Activated naive CD8-positive, alpha-beta T cell treated with anti-CD3 and anti-CD28 coated beads for 36 hours (primary cell): ENCODE measurements at regions not wholly inside any gene's neighbourhood (a gene's known extent, or its start where the extent isn't known, plus 50 kb on each side); places are given as distances from the start of the nearest gene placed in this dataset.
"Not testable (repeated sequence)": the region's sequence is repeated elsewhere in the genome, so short reads cannot be mapped to it uniquely, and the experiment has no call there.

Experiments used
- DNase-seq: peaks from one replicate; pipeline ENCODE4 v3.0.0; 2021
- H3K27ac Mint-ChIP-seq: one replicate; pipeline ENCODE4 v1.8.0; 2022; ENCODE audit warnings: mild to moderate bottlenecking, moderate library complexity, mixed read lengths
- H3K27me3 Mint-ChIP-seq: one replicate; pipeline ENCODE4 v1.8.0; 2022; ENCODE audit warnings: mild to moderate bottlenecking, mixed read lengths
- H3K36me3 Mint-ChIP-seq: one replicate; pipeline ENCODE4 v1.8.0; 2021; ENCODE audit warnings: mild to moderate bottlenecking, mixed read lengths
- H3K4me1 Mint-ChIP-seq: one replicate; pipeline ENCODE4 v1.8.0; 2021; ENCODE audit warnings: mixed read lengths
- H3K4me3 Mint-ChIP-seq: one replicate; pipeline ENCODE4 v1.8.0; 2022; ENCODE audit warnings: mild to moderate bottlenecking, moderate library complexity, mixed read lengths
- H3K9me3 Mint-ChIP-seq: one replicate; pipeline ENCODE4 v1.8.0; 2022; ENCODE audit warnings: mixed read lengths

DNA sequence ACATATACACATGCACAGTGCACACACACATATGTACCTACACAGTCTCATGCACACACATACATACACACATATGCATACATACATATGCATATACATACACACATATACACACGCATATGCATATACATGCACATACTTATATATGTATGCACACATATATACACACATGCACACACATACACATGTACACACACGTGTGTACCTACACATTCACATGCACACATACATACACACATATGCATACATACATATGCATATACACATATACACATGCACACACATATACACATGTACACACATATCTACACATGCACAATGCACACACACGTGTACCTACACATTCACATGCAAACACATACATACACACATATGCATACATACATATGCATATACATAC, 100.3 kb upstream of the TWIST2 start:
- no peak overlapping the region for H3K4me3 Mint-ChIP-seq
- H3K36me3 Mint-ChIP-seq, result no peaks in the 10 kb centered on the region
- DNase-seq, result no peak
- peaks cover 31% of the 10 kb centered on the region for H3K27me3 Mint-ChIP-seq
- H3K9me3 Mint-ChIP-seq, result peaks cover 8% of the 10 kb centered on the region
- no peak overlapping the region for H3K27ac Mint-ChIP-seq
- H3K4me1 Mint-ChIP-seq, result no peaks in the 10 kb centered on the region

DNA sequence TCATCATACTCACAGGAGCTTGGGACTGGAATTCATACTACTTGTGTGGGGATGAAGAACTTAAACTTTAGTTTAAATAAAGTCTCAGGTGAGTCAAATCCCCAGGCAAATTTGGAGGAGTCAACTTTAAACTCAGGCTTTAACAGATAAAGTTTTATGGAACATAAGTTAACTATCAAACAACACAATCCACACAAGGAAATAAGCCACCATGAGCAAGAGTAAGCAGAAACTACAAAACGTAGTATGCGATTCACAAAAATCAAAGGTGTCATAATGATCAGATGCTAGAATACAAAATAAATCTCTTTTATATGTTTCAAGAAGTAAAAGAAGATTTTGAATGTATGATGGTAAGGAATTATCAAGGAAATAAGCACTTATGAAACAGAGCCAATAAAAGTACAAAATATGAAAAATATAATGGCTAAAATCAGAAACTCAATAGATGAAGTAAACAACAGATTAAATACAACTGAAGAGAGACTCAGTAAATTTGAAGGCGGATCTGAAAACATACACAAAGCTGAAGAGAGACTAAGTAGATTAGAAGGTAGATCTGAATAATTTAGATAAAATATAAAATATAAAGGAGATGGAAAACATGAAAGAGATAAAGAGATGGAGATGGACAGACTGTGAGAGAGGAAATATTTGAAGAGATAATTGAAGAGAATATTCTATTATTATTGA, 97.5 kb upstream of the TWIST2 start:
- Mint-ChIP-seq H3K27me3 (peaks cover 10% of the 10 kb centered on the region), H3K4me1 (no peaks in the 10 kb centered on the region), H3K36me3 (no peaks in the 10 kb centered on the region)

DNA sequence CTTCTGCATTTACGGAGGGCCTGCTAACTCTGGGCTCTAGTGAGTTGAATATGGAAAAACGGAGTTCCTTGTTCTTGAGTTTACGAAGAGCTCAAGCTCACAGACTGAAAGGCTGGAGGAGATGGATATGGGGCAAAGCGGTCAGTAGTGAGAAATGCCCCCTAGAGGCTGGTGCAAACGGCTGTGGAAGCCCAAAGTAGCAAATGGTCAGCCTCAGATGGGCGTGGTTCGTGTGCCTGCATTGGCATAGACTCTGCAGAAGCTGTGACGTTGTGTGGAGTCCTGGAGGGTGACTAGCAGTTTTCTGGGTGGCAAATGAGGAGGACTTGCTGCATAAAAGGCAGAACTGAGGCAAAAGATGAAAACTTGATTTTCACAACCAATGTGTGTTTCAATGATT, 93.6 kb upstream of the TWIST2 start:
- H3K27me3 Mint-ChIP-seq, result peaks cover 10% of the 10 kb centered on the region
- H3K4me1 Mint-ChIP-seq, result no peaks in the 10 kb centered on the region
- H3K4me3 Mint-ChIP-seq, result no peak overlapping the region
- no peak overlapping the region for H3K27ac Mint-ChIP-seq
- no peaks in the 10 kb centered on the region for H3K36me3 Mint-ChIP-seq
- DNase-seq, result no peak
- peaks cover 4% of the 10 kb centered on the region for H3K9me3 Mint-ChIP-seq

More for the DNA sequence above, 97.5 kb upstream of the TWIST2 start:
- H3K9me3 Mint-ChIP-seq, result peaks cover 8% of the 10 kb centered on the region
- H3K27ac Mint-ChIP-seq, result no peak overlapping the region
- H3K4me3 Mint-ChIP-seq, result no peak overlapping the region
- DNase-seq, result no peak

DNA sequence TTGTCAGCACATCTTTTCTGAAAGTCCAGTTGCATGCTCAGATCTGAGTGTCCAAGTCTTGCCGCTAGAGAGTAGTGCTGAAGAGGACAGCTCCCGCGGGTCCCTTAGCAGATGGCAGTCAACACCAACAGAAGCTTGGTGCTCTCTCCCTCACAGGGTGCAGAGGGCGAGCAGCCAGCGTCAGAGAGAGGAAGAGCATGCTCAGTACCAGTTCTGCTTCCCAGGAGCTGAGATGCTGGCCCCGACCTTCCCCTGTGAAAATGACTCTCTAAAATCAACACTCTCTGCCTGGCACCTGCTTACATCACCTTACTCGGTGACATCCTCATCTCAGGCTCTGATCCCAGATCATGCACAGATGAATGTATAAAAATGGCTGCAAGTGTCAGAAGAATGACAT, 86.0 kb upstream of the TWIST2 start:
- Mint-ChIP-seq H3K27ac (no peak overlapping the region), H3K4me3 (no peak overlapping the region), H3K36me3 (no peaks in the 10 kb centered on the region), H3K27me3 (peaks cover 36% of the 10 kb centered on the region), H3K4me1 (no peaks in the 10 kb centered on the region), H3K9me3 (no peaks in the 10 kb centered on the region)
- no peak for DNase-seq

DNA sequence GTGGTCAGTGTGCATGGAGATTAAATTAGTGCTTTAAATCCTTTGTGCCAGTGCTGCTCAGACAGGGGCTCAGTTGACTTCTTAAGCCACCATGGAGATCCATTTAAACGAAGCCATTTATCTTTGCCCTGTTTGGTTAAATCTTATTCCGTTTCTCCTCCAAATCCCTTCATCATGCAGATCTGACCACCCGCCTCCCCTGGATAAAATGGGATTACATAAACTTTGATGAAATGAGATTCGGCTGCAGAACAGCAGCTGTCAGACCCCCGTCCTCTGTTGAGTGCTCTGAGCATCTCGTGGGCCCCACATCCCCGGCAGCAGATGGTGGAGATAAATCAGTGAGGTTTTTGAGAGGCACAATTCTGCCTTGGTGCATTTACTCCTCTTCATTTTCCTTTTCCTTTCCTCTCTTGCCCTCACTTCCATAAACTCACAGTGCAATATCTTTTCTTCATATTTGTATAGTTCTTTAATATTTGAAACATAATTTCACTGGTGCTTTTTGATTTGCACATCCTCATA, 84.4 kb upstream of the TWIST2 start:
- Mint-ChIP-seq H3K4me3 (no peak overlapping the region), H3K27ac (no peak overlapping the region), H3K36me3 (no peaks in the 10 kb centered on the region), H3K4me1 (no peaks in the 10 kb centered on the region), H3K27me3 (peaks cover 31% of the 10 kb centered on the region), H3K9me3 (no peaks in the 10 kb centered on the region)
- DNase-seq, result no peak

DNA sequence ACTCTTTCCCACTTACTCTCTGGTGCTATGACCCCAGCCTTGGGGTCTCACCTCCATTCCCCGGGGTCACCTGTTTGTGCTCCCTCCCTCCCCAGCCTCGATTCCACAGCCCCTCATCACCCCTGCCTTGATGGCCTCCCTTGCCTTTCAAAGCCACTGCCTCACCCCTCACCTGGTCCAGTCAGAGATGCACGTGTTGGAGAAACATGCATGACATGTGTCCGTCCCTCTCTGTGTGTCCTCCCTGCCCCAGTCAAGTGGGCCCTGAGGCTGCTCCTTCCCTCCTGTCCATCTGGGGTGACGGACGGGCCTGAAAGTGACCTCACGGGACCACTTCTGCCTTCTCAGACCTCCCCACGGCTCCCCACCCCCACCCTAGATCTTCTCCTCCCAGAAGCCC, 82.3 kb upstream of the TWIST2 start:
- Mint-ChIP-seq H3K27me3 (peaks cover 32% of the 10 kb centered on the region), H3K4me3 (no peak overlapping the region), H3K27ac (no peak overlapping the region), H3K4me1 (no peaks in the 10 kb centered on the region), H3K36me3 (no peaks in the 10 kb centered on the region), H3K9me3 (no peaks in the 10 kb centered on the region)
- DNase-seq, result no peak

DNA sequence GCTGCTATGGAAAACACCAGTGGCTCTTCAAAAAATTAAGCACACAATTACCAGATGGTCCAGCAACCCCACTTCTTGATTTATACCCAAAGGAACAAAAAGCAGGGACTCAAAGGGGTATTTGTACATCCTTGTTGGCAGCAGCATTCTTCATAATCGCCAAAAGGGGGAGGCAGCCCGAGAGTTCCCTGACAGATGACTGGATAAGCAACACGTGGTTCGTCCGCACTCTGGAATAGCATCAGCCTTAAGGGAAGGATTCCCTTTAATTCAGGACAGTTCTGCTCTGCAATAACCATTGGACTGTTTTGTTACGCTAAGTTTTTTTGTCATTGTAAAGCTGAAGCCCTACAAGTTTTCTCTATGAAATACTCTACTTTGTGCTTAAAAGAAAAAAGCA, 76.7 kb upstream of the TWIST2 start:
- Mint-ChIP-seq H3K27ac (no peak overlapping the region), H3K4me3 (no peak overlapping the region), H3K27me3 (peaks cover 34% of the 10 kb centered on the region), H3K36me3 (no peaks in the 10 kb centered on the region), H3K9me3 (no peaks in the 10 kb centered on the region), H3K4me1 (no peaks in the 10 kb centered on the region)
- DNase-seq, result no peak

DNA sequence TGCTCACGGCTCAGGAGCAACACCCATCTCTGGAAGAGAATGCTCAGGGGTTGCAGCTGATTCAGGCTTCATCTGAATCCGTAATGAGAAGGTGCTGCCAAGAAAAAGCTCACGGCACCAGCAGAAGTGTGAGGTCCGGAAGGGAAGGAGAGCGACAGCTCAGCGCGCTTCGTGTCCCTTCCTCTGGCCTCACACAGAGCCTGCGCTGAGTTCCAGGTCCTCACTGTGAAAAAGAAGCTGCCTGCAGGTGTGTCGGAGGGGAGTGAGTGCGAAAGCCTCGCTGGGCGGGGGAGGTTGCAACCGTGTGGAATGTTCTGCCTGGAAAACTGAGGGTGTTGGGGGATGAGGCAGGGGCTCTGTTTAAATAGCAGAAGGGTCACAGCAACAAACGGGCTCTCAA, 76.2 kb upstream of the TWIST2 start:
- H3K27ac Mint-ChIP-seq, result no peak overlapping the region
- no peaks in the 10 kb centered on the region for H3K36me3 Mint-ChIP-seq
- no peaks in the 10 kb centered on the region for H3K4me1 Mint-ChIP-seq
- no peak overlapping the region for H3K4me3 Mint-ChIP-seq
- H3K9me3 Mint-ChIP-seq, result no peaks in the 10 kb centered on the region
- no peak for DNase-seq
- H3K27me3 Mint-ChIP-seq, result peaks cover 30% of the 10 kb centered on the region

DNA sequence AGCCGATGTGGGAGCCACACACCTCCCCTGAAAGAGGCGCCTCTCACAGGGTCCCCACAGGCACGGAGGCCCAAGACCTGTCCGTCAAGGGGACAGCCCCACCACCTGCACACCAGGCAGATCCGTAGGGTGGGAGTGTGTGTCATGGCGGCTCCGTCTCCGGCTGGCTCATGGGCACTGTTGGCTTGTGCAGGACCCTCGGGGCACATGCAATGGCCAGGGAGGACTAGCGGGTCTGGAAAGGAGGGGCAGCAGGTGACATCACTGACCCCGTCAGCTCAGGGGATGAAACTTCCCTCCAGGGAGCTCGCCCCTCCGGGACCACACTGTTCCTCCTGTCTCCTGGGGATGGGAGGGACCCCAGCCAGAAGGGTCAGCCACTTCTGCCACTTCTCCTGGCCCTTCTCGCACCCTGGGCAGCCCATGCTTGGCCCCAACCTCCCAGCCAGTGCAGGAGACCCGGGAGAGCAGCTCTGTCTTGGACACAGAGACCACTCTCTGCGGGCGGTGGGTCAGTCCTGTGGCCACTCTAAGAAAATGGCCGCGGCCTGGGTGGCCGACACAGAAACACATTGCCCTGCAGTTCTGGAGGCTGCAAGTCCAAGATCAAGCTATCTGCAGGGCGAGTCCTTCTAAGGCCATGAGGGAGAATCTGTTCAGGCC, 75.1 kb upstream of the TWIST2 start:
- no peak for DNase-seq
- H3K27ac Mint-ChIP-seq, result no peak overlapping the region
- H3K9me3 Mint-ChIP-seq, result no peaks in the 10 kb centered on the region
- no peaks in the 10 kb centered on the region for H3K36me3 Mint-ChIP-seq
- H3K4me1 Mint-ChIP-seq, result no peaks in the 10 kb centered on the region
- no peak overlapping the region for H3K4me3 Mint-ChIP-seq
- peaks cover 29% of the 10 kb centered on the region for H3K27me3 Mint-ChIP-seq

DNA sequence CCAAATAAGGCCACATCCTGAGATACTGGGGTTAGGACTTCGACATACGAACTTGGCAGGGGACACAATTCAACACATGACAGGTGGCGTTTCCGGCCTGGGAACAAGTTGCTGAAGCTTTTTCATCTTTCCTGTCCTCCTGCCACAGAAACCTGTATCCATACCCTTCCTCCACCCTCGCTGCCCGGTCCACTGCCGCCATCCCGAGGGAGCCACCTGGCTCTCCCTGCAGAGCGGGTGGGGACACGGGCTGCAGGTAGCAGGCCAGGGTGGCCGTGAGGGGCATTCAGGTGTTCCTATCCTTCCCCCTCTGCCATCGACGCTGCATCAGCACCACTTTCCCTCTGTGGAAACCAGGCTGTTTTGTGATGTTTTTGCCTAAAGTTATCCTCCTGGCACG, 74.4 kb upstream of the TWIST2 start:
- no peaks in the 10 kb centered on the region for H3K36me3 Mint-ChIP-seq
- no peak for DNase-seq
- H3K9me3 Mint-ChIP-seq, result no peaks in the 10 kb centered on the region
- no peaks in the 10 kb centered on the region for H3K4me1 Mint-ChIP-seq
- peaks cover 29% of the 10 kb centered on the region for H3K27me3 Mint-ChIP-seq
- no peak overlapping the region for H3K4me3 Mint-ChIP-seq
- no peak overlapping the region for H3K27ac Mint-ChIP-seq

DNA sequence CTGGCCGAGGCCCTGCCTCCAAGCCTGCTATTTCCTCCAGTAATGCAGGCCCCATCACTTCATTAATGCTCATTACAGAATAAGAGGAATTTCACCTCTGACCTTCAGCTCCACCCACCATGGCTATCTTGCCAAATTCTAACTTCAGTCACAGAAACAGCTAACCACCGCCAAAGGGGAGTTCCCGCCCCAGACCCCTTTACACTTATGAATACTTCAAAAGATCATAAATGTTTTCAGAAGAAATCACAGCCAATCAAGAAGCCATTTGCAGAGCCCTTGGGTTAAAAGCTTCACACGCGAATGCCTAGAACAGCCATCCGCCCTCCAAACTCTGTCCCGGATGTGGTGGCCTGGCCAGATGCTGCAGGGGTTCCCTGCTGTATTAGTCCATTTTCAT, 73.8 kb upstream of the TWIST2 start:
- no peak for DNase-seq
- H3K9me3 Mint-ChIP-seq, result no peaks in the 10 kb centered on the region
- no peaks in the 10 kb centered on the region for H3K36me3 Mint-ChIP-seq
- H3K27me3 Mint-ChIP-seq, result peaks cover 26% of the 10 kb centered on the region
- H3K27ac Mint-ChIP-seq, result no peak overlapping the region
- H3K4me1 Mint-ChIP-seq, result no peaks in the 10 kb centered on the region
- H3K4me3 Mint-ChIP-seq, result no peak overlapping the region

DNA sequence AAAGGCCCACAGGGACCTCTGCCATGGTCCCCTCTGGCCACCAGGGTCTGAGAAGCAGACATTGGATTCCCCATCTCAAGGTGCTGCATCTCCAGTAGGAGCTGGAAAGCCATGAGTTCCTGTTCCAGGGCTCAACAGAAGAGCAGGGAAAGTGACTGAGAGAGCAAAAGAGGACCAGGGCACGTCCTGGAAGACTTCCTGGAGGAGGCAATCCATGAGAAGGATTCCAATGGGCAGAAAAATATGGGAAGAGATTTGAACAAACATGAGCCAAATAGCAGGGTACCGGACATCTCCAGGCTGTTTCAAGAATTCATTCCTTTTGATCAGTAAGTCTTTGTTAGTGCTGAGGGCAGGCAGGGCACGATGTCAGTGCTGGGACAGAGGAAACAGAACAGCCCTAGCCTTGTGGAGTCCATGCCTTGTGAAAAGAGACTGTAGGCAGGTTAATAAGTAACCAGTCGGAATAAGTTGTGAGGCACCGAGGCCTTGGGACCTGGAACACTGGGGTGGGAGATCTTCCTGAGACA, 72.8 kb upstream of the TWIST2 start:
- no peak for DNase-seq
- H3K27me3 Mint-ChIP-seq, result peaks cover 23% of the 10 kb centered on the region
- no peak overlapping the region for H3K4me3 Mint-ChIP-seq
- no peaks in the 10 kb centered on the region for H3K9me3 Mint-ChIP-seq
- H3K27ac Mint-ChIP-seq, result no peak overlapping the region
- H3K36me3 Mint-ChIP-seq, result no peaks in the 10 kb centered on the region
- no peaks in the 10 kb centered on the region for H3K4me1 Mint-ChIP-seq

DNA sequence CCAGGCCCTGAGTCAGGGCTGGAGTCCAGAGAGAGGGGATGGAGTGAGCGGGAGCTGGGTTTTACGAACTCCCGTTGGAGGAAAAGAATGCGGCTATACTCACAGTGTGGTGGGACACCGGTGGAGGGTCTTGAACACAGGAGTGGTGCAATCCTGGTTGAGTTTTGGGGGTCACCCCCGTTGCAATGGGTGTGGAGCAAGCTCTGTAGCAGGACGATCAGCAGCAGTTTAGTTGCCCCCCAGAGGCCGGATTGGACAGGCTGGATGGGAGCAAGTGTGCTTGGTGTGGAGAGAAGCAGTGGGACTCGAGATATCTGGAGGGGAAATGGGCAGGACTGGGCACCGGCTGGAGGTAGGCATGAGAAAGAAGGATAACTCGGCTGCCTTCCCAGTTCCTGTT, 72.3 kb upstream of the TWIST2 start:
- DNase-seq, result no peak
- no peak overlapping the region for H3K27ac Mint-ChIP-seq
- H3K27me3 Mint-ChIP-seq, result peaks cover 19% of the 10 kb centered on the region
- H3K4me1 Mint-ChIP-seq, result no peaks in the 10 kb centered on the region
- H3K36me3 Mint-ChIP-seq, result no peaks in the 10 kb centered on the region
- H3K4me3 Mint-ChIP-seq, result no peak overlapping the region
- H3K9me3 Mint-ChIP-seq, result no peaks in the 10 kb centered on the region

DNA sequence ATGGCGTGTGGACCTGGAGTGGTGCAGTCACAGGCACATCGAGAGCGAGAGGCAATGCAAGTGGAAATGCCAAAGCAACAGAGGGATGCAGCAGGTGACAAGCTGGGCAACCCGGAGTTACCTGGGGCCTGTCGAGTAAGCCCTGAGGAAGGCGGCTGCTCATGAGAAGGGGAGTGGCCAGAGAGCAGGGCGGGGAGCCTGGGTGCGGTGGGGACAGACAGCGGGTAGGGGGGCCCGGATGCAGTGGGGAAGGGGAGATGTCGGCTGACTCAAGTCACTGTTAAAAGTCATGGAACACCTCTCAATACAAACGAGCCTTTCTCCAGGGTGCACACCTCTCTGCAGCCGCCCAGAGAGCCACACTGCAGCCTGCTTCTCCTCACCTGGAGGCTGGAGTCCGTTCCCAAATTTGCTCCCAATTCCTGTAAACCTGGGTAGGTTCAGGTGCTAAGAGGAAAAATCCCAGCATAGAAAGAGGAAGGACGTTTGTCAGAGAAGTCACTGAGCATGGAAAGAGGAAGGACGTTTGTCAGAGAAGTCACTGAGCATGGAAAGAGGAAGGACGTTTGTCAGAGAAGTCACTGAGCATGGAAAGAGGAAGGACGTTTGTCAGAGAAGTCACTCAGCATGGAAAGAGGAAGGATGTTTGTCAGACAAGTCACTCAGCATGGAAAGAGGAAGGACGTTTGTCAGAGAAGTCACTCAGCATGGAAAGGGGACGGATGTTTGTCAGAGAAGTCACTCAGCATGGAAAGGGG, 71.7 kb upstream of the TWIST2 start:
- H3K27ac Mint-ChIP-seq, result no peak overlapping the region
- DNase-seq, result no peak
- H3K4me3 Mint-ChIP-seq, result no peak overlapping the region
- peaks cover 18% of the 10 kb centered on the region for H3K27me3 Mint-ChIP-seq
- no peaks in the 10 kb centered on the region for H3K4me1 Mint-ChIP-seq
- no peaks in the 10 kb centered on the region for H3K36me3 Mint-ChIP-seq
- no peaks in the 10 kb centered on the region for H3K9me3 Mint-ChIP-seq

DNA sequence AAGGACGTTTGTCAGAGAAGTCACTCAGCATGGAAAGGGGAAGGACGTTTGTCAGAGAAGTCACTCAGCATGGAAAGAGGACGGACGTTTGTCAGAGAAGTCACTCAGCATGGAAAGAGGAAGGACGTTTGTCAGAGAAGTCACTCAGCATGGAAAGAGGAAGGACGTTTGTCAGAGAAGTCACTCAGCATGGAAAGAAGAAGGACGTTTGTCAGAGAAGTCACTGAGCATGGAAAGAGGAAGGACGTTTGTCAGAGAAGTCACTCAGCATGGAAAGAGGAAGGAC, 71.2 kb upstream of the TWIST2 start:
- H3K4me3 Mint-ChIP-seq, H3K36me3 Mint-ChIP-seq, DNase-seq, H3K4me1 Mint-ChIP-seq, H3K9me3 Mint-ChIP-seq, H3K27ac Mint-ChIP-seq: not testable (repeated sequence)
- peaks cover 14% of the 10 kb centered on the region for H3K27me3 Mint-ChIP-seq
